G401 (cell line): ENCODE measurements at regions not wholly inside any gene's neighbourhood (a gene's known extent, or its start where the extent isn't known, plus 50 kb on each side); places are given as distances from the start of the nearest gene placed in this dataset.
"Not testable (repeated sequence)": the region's sequence is repeated elsewhere in the genome, so short reads cannot be mapped to it uniquely, and the experiment has no call there.

Source experiments
- DNase-seq: peaks from one replicate; pipeline ENCODE4 v3.0.0-alpha.2; 2015; ENCODE audit warnings: low spot score
- in situ Hi-C: cut with HindIII; loops from 2 replicates; pipeline ENCODE4 v1.10.0; 2016; ENCODE audit warnings: low sequenced_read_pairs, mixed read lengths

- DNase-seq: peak; percentile 85
- in situ Hi-C loops: no loop called here
These were observed 278.7 kb upstream of the PODXL start for GRCh38 chr7:131835141-131835540.

GRCh38 chr7:131830681-131831080 is 274.3 kb upstream of the PODXL start:
- DNase-seq: no peak
- in situ Hi-C loops: no loop called here

DNA sequence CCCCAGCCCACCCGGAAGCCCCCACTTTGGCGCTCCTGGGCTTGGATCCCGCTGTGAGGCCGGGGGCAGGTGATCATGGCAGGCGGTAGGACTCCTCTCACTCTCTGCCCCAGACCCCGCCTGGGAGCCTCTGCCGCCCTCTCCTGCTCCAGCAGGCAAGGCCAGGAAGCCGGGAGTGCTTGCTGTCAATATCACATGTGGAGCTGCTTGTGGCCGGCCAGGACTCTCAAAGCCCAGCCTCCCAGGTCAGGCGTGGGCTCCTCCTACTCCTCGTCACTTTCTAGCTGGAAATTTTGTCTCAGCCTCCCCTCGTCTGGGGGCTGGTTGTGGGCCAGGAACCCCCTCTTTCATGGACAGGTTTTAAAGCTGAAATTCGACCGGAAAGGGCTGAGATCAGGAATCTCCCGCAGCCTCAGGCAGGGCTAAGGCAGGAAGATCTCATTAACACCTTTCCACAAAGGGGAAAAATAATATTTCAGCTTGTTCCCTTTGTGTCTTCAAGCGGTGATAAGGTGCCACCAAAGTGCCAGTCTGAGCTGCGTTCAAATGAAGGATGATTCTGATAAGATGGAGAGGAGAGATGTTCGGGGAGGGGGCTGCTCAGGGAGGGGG is 273.6 kb upstream of the PODXL start:
- no peak for DNase-seq
- in situ Hi-C loops: no loop called here

- no peak for DNase-seq
- in situ Hi-C loops: no loop called here
These were observed 271.0 kb upstream of the PODXL start for GRCh38 chr7:131827421-131827820.

DNA sequence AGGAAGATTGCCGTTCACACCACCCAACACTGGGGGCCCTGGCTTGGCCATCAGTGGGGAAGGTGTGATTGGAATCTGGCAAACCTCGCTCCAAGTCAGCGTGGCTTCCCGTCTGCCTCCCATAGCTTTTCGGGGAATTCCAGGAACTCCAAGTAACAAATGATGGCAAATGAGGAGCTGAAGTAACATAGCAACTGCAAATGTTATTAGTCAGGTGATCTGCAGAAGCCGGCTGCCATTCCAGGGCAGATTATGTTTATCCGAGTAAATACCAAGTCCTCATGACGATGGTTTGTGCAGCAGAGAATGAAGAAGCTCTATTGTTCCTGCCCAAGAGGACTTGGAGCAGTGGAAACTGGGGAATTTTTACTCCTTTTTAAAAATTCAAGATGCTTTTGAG is 270.5 kb upstream of the PODXL start:
- DNase-seq: no peak
- in situ Hi-C loops: no loop called here

GRCh38 chr7:131823961-131824440 is 267.6 kb upstream of the PODXL start:
- in situ Hi-C loops: not testable (repeated sequence)

GRCh38 chr7:131819891-131820290 is 263.5 kb upstream of the PODXL start:
- DNase-seq: no peak
- in situ Hi-C loops: no loop called here

More at GRCh38 chr7:131823961-131824440, 267.6 kb upstream of the PODXL start:
- not testable (repeated sequence) for DNase-seq

- DNase-seq: peak; percentile 17
- in situ Hi-C loops: no loop called here
These were observed 260.1 kb upstream of the PODXL start for GRCh38 chr7:131816391-131817007.

GRCh38 chr7:131808736-131809135 is 252.3 kb upstream of the PODXL start:
- no peak for DNase-seq
- in situ Hi-C loops: no loop called here

DNA sequence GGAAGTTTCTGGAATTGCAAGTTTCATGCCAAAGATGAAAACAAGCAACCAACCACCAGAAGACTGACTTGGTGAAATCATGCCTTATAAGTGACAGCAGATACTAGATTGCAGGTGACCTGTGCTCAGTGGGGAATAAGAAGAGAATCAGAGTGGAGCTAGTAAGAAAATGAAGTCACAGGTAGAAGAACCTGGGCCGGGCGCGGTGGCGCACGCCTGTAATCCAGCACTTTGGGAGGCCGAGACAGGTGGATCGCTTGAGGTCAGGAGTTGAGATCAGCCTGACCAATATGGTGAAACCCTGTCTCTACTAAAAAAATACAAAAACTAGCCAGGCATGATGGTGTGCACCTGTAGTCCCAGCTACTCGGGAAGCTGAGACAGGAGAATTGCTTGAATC is 251.7 kb upstream of the PODXL start:
- in situ Hi-C loops, DNase-seq: not testable (repeated sequence)

DNA sequence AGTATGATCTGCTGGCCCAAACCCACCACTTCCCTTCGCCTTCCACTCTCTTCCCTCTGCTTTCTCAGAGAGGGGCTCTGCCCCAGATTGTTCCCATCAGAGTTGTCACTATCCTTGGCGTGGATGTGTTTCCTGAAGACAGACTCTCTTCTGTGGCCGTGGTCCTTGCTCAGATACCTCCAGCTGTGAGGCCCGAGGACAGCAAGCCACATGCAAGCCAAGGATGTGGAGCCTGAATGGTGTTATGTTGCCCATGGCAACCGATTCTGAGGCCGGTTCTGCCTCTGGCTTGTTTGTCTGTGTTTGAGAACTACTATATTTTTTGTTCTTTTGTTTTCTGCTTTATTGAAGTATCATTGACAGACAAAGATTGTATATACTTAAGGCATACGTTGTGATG is 247.4 kb upstream of the PODXL start:
- no peak for DNase-seq
- in situ Hi-C loops: no loop called here

DNA sequence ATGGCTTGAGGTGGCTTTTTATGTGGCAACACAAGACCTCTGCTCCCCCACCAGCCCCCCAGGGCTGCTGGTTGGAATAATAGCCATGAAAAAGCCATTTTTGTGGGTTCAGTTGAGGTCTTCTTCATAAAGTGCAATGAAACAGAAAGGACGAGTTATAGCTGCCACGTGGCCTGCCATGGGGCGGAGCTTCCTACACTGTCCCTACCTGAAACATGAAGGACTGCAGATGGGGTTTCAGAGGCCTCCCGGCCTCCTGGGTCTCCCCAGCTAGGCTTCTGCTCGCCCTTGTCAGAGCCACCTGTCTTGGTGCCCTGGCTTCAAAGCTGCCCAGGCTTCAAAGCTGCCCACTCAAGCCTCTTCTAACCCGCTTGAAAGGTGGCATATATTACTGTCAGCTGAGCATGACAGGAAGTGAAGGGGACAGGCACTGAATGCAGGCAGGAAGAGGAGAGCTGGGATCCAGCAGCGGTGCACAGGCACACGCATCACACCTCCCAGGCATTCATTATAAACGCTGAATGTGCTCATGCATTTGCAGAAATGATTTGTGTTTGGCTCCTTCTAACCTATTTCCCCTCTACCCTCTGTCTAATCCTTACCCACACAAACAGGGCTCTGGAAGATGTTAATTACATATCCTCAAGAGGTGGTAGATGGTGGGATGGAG is 245.9 kb upstream of the PODXL start:
- in situ Hi-C loops: no loop called here
- no peak for DNase-seq

GRCh38 chr7:131800531-131800930 is 244.1 kb upstream of the PODXL start:
- in situ Hi-C loops: no loop called here
- no peak for DNase-seq

- DNase-seq: no peak
- in situ Hi-C loops: no loop called here
These were observed 243.6 kb upstream of the PODXL start for GRCh38 chr7:131800008-131800407.

DNA sequence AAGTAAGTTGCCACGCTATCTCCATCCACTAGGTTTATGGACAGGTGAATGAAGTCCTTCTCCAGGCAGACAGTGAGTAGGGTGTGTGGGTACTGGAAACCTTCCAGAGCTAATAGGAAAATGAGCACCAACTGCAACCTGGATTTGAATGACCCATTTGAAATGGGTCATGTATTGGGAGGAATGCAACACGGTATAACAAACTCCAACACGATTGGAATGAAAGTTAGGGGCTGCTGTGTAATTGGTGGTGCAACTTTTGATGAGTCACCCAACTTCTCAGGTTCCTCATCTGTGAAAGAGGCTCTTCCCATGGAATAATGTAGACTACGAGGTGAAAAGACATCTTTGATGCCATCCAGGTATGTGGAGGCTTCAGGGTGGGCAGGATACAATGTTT is 241.4 kb upstream of the PODXL start:
- in situ Hi-C loops: no loop called here

DNA sequence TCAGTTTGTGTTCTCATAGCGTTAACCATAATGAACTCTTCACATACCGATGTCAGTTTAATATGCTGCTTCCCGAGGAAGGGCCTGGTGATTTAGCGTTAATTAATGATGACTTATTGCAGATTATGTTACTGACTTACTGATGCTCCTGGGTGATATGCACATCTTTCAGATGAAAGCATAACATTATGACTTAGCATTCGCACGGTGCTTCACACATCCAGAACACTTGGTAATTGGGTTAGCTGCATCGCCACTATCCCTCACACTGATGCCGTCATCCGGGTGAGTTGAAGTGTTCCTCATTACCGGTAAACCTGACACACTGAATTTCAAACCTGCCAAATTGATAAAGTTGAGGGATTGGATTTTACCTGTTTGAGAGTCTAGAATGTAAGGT is 239.0 kb upstream of the PODXL start:
- no peak for DNase-seq
- in situ Hi-C loops: no loop called here

More for the DNA sequence above, 241.4 kb upstream of the PODXL start:
- no peak for DNase-seq

- in situ Hi-C loops: no loop called here
These were observed 235.9 kb upstream of the PODXL start for GRCh38 chr7:131792311-131792710.

DNA sequence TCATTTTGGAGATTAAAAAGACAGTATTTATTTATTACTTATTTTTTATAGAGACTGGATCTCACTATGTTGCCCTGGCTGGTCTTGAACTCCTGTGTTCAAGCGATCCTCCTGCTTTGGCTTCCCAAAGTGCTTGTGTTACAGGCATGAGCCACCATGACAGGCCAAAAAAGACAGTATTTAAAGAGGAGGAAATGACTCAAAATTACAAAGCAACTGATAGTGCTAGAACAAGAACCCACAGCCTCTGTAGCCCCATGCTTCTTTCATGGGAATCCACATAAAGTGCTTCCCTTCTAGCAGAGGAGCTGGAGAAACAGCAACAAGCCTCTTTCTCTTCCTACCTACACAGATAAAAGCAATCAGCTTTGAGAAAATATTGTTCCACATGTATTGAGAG is 230.7 kb upstream of the PODXL start:
- no peak for DNase-seq
- in situ Hi-C loops: no loop called here

More at GRCh38 chr7:131792311-131792710, 235.9 kb upstream of the PODXL start:
- no peak for DNase-seq

- DNase-seq: no peak
- in situ Hi-C loops: no loop called here
These were observed 229.8 kb upstream of the PODXL start for GRCh38 chr7:131786204-131786603.

DNA sequence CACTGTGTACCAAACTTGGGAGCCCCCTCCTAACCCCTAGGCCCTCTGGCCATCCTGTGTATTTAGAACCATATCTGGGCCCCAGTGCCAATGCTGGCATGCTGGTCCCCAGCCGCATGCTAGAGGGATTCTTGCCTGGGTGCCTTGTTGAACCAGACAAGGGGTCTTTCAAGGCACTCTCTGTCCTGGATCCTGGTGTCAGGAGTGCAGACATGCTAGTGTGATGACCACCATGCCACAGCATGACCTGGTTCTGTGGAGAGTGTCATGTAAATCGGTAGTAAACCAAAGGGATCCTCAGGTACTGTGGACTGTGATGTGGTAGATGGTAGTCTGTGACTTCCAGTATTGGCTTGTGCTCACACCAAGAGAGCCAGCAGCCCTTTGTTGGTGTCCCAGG is 222.2 kb upstream of the PODXL start:
- in situ Hi-C loops: no loop called here

More for the DNA sequence above, 222.2 kb upstream of the PODXL start:
- no peak for DNase-seq
